Ishikawa (cell line): ENCODE measurements at regions not wholly inside any gene's neighbourhood (a gene's known extent, or its start where the extent isn't known, plus 50 kb on each side); places are given as distances from the start of the nearest gene placed in this dataset.

Experiments used
- CEBPB ChIP-seq: IDR thresholded peaks from 2 replicates; pipeline ENCODE4 v1.6.1; 2012
- CREB1 ChIP-seq: IDR thresholded peaks from 2 replicates; pipeline ENCODE4 v1.6.1; 2012; ENCODE audit warnings: low read depth
- EGR1 ChIP-seq: IDR thresholded peaks from 2 replicates; pipeline ENCODE4 v1.6.1; 2012
- EP300 ChIP-seq: IDR thresholded peaks from 2 replicates; pipeline ENCODE4 v1.6.1; 2012; ENCODE audit warnings: borderline replicate concordance
- FOXM1 ChIP-seq: IDR thresholded peaks from 2 replicates; pipeline ENCODE4 v1.6.1; 2012; ENCODE audit warnings: low read depth, borderline replicate concordance
- NFIC ChIP-seq: IDR thresholded peaks from 2 replicates; pipeline ENCODE4 v1.6.1; 2012
- RAD21 ChIP-seq: IDR thresholded peaks from 2 replicates; pipeline ENCODE4 v1.6.1; 2012; ENCODE audit warnings: low read depth
- REST ChIP-seq: IDR thresholded peaks from 2 replicates; pipeline ENCODE4 v1.6.1; 2012; ENCODE audit warnings: low read depth, mild to moderate bottlenecking
- TAF1 ChIP-seq: IDR thresholded peaks from 2 replicates; pipeline ENCODE4 v1.6.1; 2012; ENCODE audit warnings: low read depth, mild to moderate bottlenecking
- TCF12 ChIP-seq: IDR thresholded peaks from 2 replicates; pipeline ENCODE4 v1.6.1; 2012; ENCODE audit warnings: low read depth
- YY1 ChIP-seq: IDR thresholded peaks from 2 replicates; pipeline ENCODE4 v1.6.1; 2012; ENCODE audit warnings: low read depth
- ZBTB7A ChIP-seq: IDR thresholded peaks from 2 replicates; pipeline ENCODE4 v1.6.1; 2012; ENCODE audit warnings: low read depth
- TF ChIP-seq, protein P1 (sequence below): IDR thresholded peaks from 2 replicates; pipeline ENCODE4 v1.6.1; 2012
- TF ChIP-seq, protein P2 (sequence below): IDR thresholded peaks from 2 replicates; pipeline ENCODE4 v1.6.1; 2012

DNA sequence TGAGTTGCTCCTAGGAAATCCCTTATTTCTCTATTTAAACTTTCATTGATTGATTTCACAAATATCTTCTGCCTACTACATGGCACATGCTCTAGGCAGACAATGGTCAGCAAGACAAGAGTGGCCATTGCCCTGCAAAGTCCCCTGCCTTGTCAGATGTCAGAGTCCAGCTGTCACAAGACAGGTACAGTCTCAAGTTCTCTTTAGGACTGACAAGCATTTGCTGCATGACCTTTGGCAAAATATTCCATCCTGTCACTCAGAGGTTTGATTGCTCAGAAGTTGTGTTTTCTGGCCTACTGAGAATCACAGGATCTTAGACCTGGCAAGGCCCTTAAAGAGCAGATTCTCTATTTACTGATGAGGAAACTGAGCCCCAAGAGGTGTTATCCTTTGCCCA is 322.3 kb upstream of the NFE2L3 start:
- no peak for TF ChIP-seq CEBPB
- TF ChIP-seq EP300: no peak
- no peak for TF ChIP-seq REST
- no peak for TF ChIP-seq TAF1
- no peak for TF ChIP-seq RAD21
- no peak for TF ChIP-seq ZBTB7A
- TF ChIP-seq EGR1: no peak
- TF ChIP-seq TCF12: no peak
- TF ChIP-seq YY1: no peak
- no peak for TF ChIP-seq FOXM1
- no peak for TF ChIP-seq CREB1
- TF ChIP-seq NFIC: no peak
- TF ChIP-seq, protein P1, sequence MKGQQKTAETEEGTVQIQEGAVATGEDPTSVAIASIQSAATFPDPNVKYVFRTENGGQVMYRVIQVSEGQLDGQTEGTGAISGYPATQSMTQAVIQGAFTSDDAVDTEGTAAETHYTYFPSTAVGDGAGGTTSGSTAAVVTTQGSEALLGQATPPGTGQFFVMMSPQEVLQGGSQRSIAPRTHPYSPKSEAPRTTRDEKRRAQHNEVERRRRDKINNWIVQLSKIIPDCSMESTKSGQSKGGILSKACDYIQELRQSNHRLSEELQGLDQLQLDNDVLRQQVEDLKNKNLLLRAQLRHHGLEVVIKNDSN: no peak
- TF ChIP-seq, protein P2, sequence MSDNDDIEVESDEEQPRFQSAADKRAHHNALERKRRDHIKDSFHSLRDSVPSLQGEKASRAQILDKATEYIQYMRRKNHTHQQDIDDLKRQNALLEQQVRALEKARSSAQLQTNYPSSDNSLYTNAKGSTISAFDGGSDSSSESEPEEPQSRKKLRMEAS: no peak
